ENCODE measurements at regions not wholly inside any gene's neighbourhood (a gene's known extent, or its start where the extent isn't known, plus 50 kb on each side); places are given as distances from the start of the nearest gene placed in this dataset.
A peak's percentile ranks its signal among the peaks of the same experiment; 100 is the strongest.

DNA sequence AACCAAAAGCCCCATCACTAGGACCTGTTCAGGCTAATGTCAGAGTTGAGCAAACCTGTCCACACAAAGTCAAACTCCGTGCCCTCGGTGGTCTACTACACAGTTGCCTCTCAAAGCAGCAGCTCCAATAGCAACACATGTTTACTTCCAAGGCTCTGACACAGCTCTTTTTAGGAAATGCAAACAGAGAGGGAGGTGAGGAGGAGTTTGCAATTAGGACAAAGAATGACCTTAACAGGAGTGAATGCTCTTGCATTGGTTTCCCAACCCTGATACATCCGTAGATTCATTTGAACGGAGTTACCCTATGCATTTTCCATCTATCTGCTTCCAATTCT lies 64.8 kb upstream of the GOLGA8B start (continued):
- TF ChIP-seq, protein P1, sequence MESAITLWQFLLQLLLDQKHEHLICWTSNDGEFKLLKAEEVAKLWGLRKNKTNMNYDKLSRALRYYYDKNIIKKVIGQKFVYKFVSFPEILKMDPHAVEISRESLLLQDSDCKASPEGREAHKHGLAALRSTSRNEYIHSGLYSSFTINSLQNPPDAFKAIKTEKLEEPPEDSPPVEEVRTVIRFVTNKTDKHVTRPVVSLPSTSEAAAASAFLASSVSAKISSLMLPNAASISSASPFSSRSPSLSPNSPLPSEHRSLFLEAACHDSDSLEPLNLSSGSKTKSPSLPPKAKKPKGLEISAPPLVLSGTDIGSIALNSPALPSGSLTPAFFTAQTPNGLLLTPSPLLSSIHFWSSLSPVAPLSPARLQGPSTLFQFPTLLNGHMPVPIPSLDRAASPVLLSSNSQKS (CRISPR knock-in tag; IDR thresholded peaks at IDR 0.05): no peak
- no peak for TF ChIP-seq NR4A1 (CRISPR knock-in tag; IDR thresholded peaks at IDR 0.05)
- no peak for TF ChIP-seq NR4A1 (tag; IDR thresholded peaks at IDR 0.05)
- no peak for TF ChIP-seq RBM22 (IDR thresholded peaks at IDR 0.05; ENCODE audit: low read depth, low read length, poor library complexity, severe bottlenecking)
- TF ChIP-seq FOXA3 (CRISPR knock-in tag; conservative IDR thresholded peaks at IDR 0.05 in 1 of 2, IDR thresholded peaks at IDR 0.05 in 1 of 2): 0 out of 4 replicates have a peak, but pooled peaks of 1 of the 2 experiments have one; percentile 18
- no peak for TF ChIP-seq TCF7L2 (IDR thresholded peaks at IDR 0.05; ENCODE audit: low read depth, low read length)
- TF ChIP-seq GABPA (tag; conservative IDR thresholded peaks at IDR 0.05; ENCODE audit: low read depth): no peak
- TF ChIP-seq TAL1 (IDR thresholded peaks at IDR 0.05): no peak
- TF ChIP-seq ZNF695 (CRISPR knock-in tag; IDR thresholded peaks at IDR 0.05): no peak
- no peak for TF ChIP-seq DIDO1 (tag; IDR thresholded peaks at IDR 0.05; ENCODE audit: low read depth)
- TF ChIP-seq NCOR1 (IDR thresholded peaks at IDR 0.05): no peak
- no peak for TF ChIP-seq CEBPG (CRISPR knock-in tag; IDR thresholded peaks at IDR 0.05)
- no peak for TF ChIP-seq CEBPG (tag; conservative IDR thresholded peaks at IDR 0.05 in 1 of 2, IDR thresholded peaks at IDR 0.05 in 1 of 2)
- TF ChIP-seq CSDE1 (IDR thresholded peaks at IDR 0.05): no peak
- no peak for TF ChIP-seq GABPB2 (CRISPR knock-in tag; conservative IDR thresholded peaks at IDR 0.05)
- no peak for TF ChIP-seq ZNF263 (CRISPR knock-in tag; IDR thresholded peaks at IDR 0.05; ENCODE audit: borderline replicate concordance)
- no peak for TF ChIP-seq SIN3B (IDR thresholded peaks at IDR 0.05; ENCODE audit: low read depth)
- TF ChIP-seq, protein P2, sequence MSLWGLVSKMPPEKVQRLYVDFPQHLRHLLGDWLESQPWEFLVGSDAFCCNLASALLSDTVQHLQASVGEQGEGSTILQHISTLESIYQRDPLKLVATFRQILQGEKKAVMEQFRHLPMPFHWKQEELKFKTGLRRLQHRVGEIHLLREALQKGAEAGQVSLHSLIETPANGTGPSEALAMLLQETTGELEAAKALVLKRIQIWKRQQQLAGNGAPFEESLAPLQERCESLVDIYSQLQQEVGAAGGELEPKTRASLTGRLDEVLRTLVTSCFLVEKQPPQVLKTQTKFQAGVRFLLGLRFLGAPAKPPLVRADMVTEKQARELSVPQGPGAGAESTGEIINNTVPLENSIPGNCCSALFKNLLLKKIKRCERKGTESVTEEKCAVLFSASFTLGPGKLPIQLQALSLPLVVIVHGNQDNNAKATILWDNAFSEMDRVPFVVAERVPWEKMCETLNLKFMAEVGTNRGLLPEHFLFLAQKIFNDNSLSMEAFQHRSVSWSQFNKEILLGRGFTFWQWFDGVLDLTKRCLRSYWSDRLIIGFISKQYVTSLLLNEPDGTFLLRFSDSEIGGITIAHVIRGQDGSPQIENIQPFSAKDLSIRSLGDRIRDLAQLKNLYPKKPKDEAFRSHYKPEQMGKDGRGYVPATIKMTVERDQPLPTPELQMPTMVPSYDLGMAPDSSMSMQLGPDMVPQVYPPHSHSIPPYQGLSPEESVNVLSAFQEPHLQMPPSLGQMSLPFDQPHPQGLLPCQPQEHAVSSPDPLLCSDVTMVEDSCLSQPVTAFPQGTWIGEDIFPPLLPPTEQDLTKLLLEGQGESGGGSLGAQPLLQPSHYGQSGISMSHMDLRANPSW (CRISPR knock-in tag; IDR thresholded peaks at IDR 0.05): no peak
- no peak for TF ChIP-seq ZNF174 (CRISPR knock-in tag; IDR thresholded peaks at IDR 0.05)
- no peak for TF ChIP-seq NEUROD1 (IDR thresholded peaks at IDR 0.05; ENCODE audit: borderline replicate concordance, low read depth, low read length, partially characterized antibody)
- TF ChIP-seq GATAD2B (IDR thresholded peaks at IDR 0.05; ENCODE audit: borderline replicate concordance): no peak
- no peak for TF ChIP-seq ZNF717 (CRISPR knock-in tag; IDR thresholded peaks at IDR 0.05)
- 0 out of 2 replicates have a peak, but pooled peaks have one; percentile 22 for TF ChIP-seq EHMT2 (IDR thresholded peaks at IDR 0.05)
- no peak for TF ChIP-seq SRSF9 (IDR thresholded peaks at IDR 0.05; ENCODE audit: borderline replicate concordance, low read depth, low read length)
- TF ChIP-seq, protein P3, sequence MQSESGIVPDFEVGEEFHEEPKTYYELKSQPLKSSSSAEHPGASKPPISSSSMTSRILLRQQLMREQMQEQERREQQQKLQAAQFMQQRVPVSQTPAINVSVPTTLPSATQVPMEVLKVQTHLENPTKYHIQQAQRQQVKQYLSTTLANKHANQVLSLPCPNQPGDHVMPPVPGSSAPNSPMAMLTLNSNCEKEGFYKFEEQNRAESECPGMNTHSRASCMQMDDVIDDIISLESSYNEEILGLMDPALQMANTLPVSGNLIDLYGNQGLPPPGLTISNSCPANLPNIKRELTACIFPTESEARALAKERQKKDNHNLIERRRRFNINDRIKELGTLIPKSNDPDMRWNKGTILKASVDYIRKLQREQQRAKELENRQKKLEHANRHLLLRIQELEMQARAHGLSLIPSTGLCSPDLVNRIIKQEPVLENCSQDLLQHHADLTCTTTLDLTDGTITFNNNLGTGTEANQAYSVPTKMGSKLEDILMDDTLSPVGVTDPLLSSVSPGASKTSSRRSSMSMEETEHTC (IDR thresholded peaks at IDR 0.05): no peak
- no peak for TF ChIP-seq SMAD3 (CRISPR knock-in tag; conservative IDR thresholded peaks at IDR 0.05)
- peak; percentile 69; the same call in 1 of the 2 replicates for TF ChIP-seq GTF2E2 (tag; IDR thresholded peaks at IDR 0.05)
